Mucosa of descending colon (tissue), 3 donors: ENCODE measurements at regions not wholly inside any gene's neighbourhood (a gene's known extent, or its start where the extent isn't known, plus 50 kb on each side); places are given as distances from the start of the nearest gene placed in this dataset.

ENCODE experiments used
- ATAC-seq: fragments of 200-7000 bp; cut with Tn5 transposase; one replicate; pipeline ENCODE4 v1.9.1; 2020; ENCODE audit warnings: mild to moderate bottlenecking, moderate library complexity
- DNase-seq, 3 donors: peaks; one replicate each; pipeline ENCODE4 v3.0.0-alpha.2; 2020
- H3K36me3 ChIP-seq: fragments of 200-600 bp; one replicate; pipeline ENCODE4 v1.8.0; 2021; ENCODE audit warnings: low read depth, mild to moderate bottlenecking
- H3K4me1 ChIP-seq: fragments of 200-600 bp; one replicate; pipeline ENCODE4 v1.8.0; 2021; ENCODE audit warnings: low read depth, mild to moderate bottlenecking
- H3K4me3 ChIP-seq: fragments of 200-600 bp; one replicate; pipeline ENCODE4 v1.8.0; 2021; ENCODE audit warnings: mild to moderate bottlenecking
- H3K9me3 ChIP-seq: fragments of 200-600 bp; one replicate; pipeline ENCODE4 v1.8.0; 2021; ENCODE audit warnings: mild to moderate bottlenecking
- CTCF ChIP-seq: fragments of 200-600 bp; IDR thresholded peaks from one replicate; pipeline ENCODE4 v1.8.0; 2022; ENCODE audit warnings: antibody characterized with exemption, mild to moderate bottlenecking
- intact Hi-C, 2 donors: fragments of 100-400 bp; cut with DNase I in 1 of 2; cut with micrococcal nuclease in 1 of 2; formaldehyde crosslinking; loops; one replicate each; pipeline versions ENCODE4 v1.11.0 to v1.11.1; 2022; cut with DNase I, micrococcal nuclease
- donor health status: DM: no; HTN: no; CAD: no; lungs with moderate emphysema.
- donor health status: DM: no; HTN: no; CAD: no.
- donor health status: DM: no; HTN: yes; CAD: no.

GRCh38 chr12:131500564-131500963 lies 210.3 kb upstream of the SFSWAP start:
- Histone ChIP-seq H3K9me3 (no peaks in the 10 kb centered on the region), H3K4me3 (no peak overlapping the region), H3K4me1 (no peaks in the 10 kb centered on the region), H3K36me3 (no peaks in the 10 kb centered on the region)
- ATAC-seq (no peak), DNase-seq (no peak)
- intact Hi-C loops: no loop called here
- no peak for TF ChIP-seq CTCF

- intact Hi-C loops: no loop called here
- ATAC-seq: no peak
Measured at GRCh38 chr12:131505561-131505960, 205.3 kb upstream of the SFSWAP start.

GRCh38 chr12:131506426-131506825 lies 204.5 kb upstream of the SFSWAP start:
- Histone ChIP-seq H3K4me1 (no peaks in the 10 kb centered on the region), H3K4me3 (no peak overlapping the region), H3K9me3 (no peaks in the 10 kb centered on the region), H3K36me3 (no peaks in the 10 kb centered on the region)
- DNase-seq: no peak
- no peak for TF ChIP-seq CTCF
- no peak for ATAC-seq
- intact Hi-C loops: no loop called here

More at GRCh38 chr12:131505561-131505960, 205.3 kb upstream of the SFSWAP start:
- no peak for TF ChIP-seq CTCF
- DNase-seq: no peak
- H3K36me3 ChIP-seq: no peaks in the 10 kb centered on the region
- no peak overlapping the region for H3K4me3 ChIP-seq
- H3K9me3 ChIP-seq: no peaks in the 10 kb centered on the region
- no peaks in the 10 kb centered on the region for H3K4me1 ChIP-seq

- Histone ChIP-seq H3K36me3 (no peaks in the 10 kb centered on the region), H3K4me1 (no peaks in the 10 kb centered on the region), H3K9me3 (no peaks in the 10 kb centered on the region), H3K4me3 (no peak overlapping the region)
- no peak for DNase-seq
- intact Hi-C loops: no loop called here
- no peak for TF ChIP-seq CTCF
- no peak for ATAC-seq
Measured at GRCh38 chr12:131507094-131507493, 203.8 kb upstream of the SFSWAP start.

- H3K4me3 ChIP-seq: no peak overlapping the region
- H3K9me3 ChIP-seq: no peaks in the 10 kb centered on the region
- TF ChIP-seq CTCF: no peak
- no peak for ATAC-seq
- DNase-seq: no peak
- no peaks in the 10 kb centered on the region for H3K36me3 ChIP-seq
- H3K4me1 ChIP-seq: no peaks in the 10 kb centered on the region
- intact Hi-C loops: no loop called here
Measured at GRCh38 chr12:131507881-131508280, 203.0 kb upstream of the SFSWAP start.

GRCh38 chr12:131509701-131510100 lies 201.2 kb upstream of the SFSWAP start:
- DNase-seq (no peak), ATAC-seq (no peak)
- H3K36me3 ChIP-seq: no peaks in the 10 kb centered on the region
- no peak overlapping the region for H3K4me3 ChIP-seq
- intact Hi-C loops: no loop called here
- TF ChIP-seq CTCF: no peak
- no peaks in the 10 kb centered on the region for H3K9me3 ChIP-seq
- no peaks in the 10 kb centered on the region for H3K4me1 ChIP-seq
